ENCODE measurements at regions not wholly inside any gene's neighbourhood (a gene's known extent, or its start where the extent isn't known, plus 50 kb on each side); places are given as distances from the start of the nearest gene placed in this dataset.

- FAIRE-seq: no peak
These were observed 167.9 kb downstream of the HRH4 start for GRCh38 chr18:24628326-24628725.

- no peak for FAIRE-seq
These were observed 169.5 kb downstream of the HRH4 start for GRCh38 chr18:24629921-24630320.

GRCh38 chr18:24630346-24630880 lies 170.0 kb downstream of the HRH4 start:
- FAIRE-seq: no peak

GRCh38 chr18:24631243-24632025 lies 171.0 kb downstream of the HRH4 start:
- no peak for FAIRE-seq

GRCh38 chr18:24632158-24632988 lies 171.9 kb downstream of the HRH4 start:
- FAIRE-seq: no peak

GRCh38 chr18:24633121-24633520 lies 172.7 kb downstream of the HRH4 start:
- no peak for FAIRE-seq

GRCh38 chr18:24649571-24649970 lies 189.1 kb downstream of the HRH4 start:
- no peak for FAIRE-seq

- FAIRE-seq: no peak
These were observed 191.0 kb downstream of the HRH4 start for GRCh38 chr18:24651434-24651833.

GRCh38 chr18:24656050-24656449 lies 195.6 kb downstream of the HRH4 start:
- no peak for FAIRE-seq

GRCh38 chr18:24656551-24657443 lies 196.4 kb downstream of the HRH4 start:
- FAIRE-seq: peak; percentile 93

- FAIRE-seq: no peak
These were observed 197.0 kb downstream of the HRH4 start for GRCh38 chr18:24657444-24657842.

GRCh38 chr18:24658302-24658701 lies 197.9 kb downstream of the HRH4 start:
- no peak for FAIRE-seq

GRCh38 chr18:24659827-24660720 lies 199.6 kb downstream of the HRH4 start:
- no peak for FAIRE-seq

GRCh38 chr18:24660956-24661355 lies 200.5 kb downstream of the HRH4 start:
- no peak for FAIRE-seq

GRCh38 chr18:24662412-24662821 lies 202.0 kb downstream of the HRH4 start:
- FAIRE-seq: no peak

GRCh38 chr18:24663026-24663425 lies 202.6 kb downstream of the HRH4 start:
- FAIRE-seq: no peak

- FAIRE-seq: no peak
These were observed 208.6 kb downstream of the HRH4 start for GRCh38 chr18:24669015-24669414.

- no peak for FAIRE-seq
These were observed 209.1 kb downstream of the HRH4 start for GRCh38 chr18:24669502-24669901.

GRCh38 chr18:24672165-24672941 lies 211.9 kb downstream of the HRH4 start:
- FAIRE-seq: peak; percentile 33

GRCh38 chr18:24674200-24674599 lies 213.8 kb downstream of the HRH4 start:
- no peak for FAIRE-seq

GRCh38 chr18:24674605-24675004 lies 214.2 kb downstream of the HRH4 start:
- FAIRE-seq: no peak

Data from endometrium (tissue), 2 donors.